ENCODE measurements at regions not wholly inside any gene's neighbourhood (a gene's known extent, or its start where the extent isn't known, plus 50 kb on each side); places are given as distances from the start of the nearest gene placed in this dataset.
A peak's percentile ranks its signal among the peaks of the same experiment; 100 is the strongest.

DNA sequence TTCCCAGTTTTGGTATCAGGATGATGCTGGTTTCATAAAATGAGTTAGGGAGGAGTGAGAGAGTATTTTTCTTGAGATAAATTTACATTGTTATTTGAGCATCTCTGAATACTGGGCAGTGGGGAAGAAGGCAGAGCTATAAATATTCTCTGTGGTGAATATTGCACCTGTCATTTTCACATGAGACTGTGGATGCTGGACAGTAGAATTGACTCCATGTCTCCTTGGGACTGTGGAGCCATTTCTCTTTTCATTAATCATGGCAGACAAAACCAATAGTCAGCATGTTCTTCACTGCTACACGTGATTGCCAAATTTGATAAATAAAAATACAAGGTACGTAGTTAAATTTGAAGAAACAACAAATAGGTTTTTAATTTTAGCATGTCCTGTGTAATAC lies 81.2 kb upstream of the PHACTR1 start:
- Histone ChIP-seq H2AFZ (ENCODE audit: low read depth, low read length) (no peak overlapping the region), H3K27ac (ENCODE audit: low read depth, low read length) (no peak overlapping the region), H3K4me2 (ENCODE audit: low read length) (no peak overlapping the region), H4K20me1 (ENCODE audit: insufficient read depth, low read length) (no peaks in the 10 kb centered on the region), H3K36me3 (ENCODE audit: insufficient read depth, low read length) (no peaks in the 10 kb centered on the region), H3K4me1 (ENCODE audit: insufficient read depth, low read length) (no peaks in the 10 kb centered on the region), H3K4me3 (ENCODE audit: insufficient read depth, low read depth, low read length) (no peak overlapping the region), H3K9ac (ENCODE audit: low read length) (no peak overlapping the region), H3K27me3 (ENCODE audit: insufficient read depth, low read length) (no peaks in the 10 kb centered on the region), H3K9me3 (ENCODE audit: insufficient read depth, low read depth, low read length) (no peaks in the 10 kb centered on the region), H3K79me2 (ENCODE audit: insufficient read depth, low read length) (no peaks in the 10 kb centered on the region)
- Mint-ChIP-seq H3K4me1 (ENCODE audit: low read depth, unreplicated experiment) (peaks cover 4% of the 10 kb centered on the region), H3K9me3 (ENCODE audit: unreplicated experiment) (peaks cover 1% of the 10 kb centered on the region), H3K27ac (ENCODE audit: unreplicated experiment) (no peak overlapping the region), H3K4me3 (ENCODE audit: unreplicated experiment) (no peak overlapping the region), H3K27me3 (ENCODE audit: low read depth, unreplicated experiment) (no peaks in the 10 kb centered on the region), H3K36me3 (ENCODE audit: low read depth, unreplicated experiment) (no peaks in the 10 kb centered on the region)
- DNase-seq (ENCODE audit: low read depth) = no peak
- no peak for TF ChIP-seq EZH2 (IDR thresholded peaks at IDR 0.05; ENCODE audit: insufficient read depth, low read length)
- TF ChIP-seq, protein P1, sequence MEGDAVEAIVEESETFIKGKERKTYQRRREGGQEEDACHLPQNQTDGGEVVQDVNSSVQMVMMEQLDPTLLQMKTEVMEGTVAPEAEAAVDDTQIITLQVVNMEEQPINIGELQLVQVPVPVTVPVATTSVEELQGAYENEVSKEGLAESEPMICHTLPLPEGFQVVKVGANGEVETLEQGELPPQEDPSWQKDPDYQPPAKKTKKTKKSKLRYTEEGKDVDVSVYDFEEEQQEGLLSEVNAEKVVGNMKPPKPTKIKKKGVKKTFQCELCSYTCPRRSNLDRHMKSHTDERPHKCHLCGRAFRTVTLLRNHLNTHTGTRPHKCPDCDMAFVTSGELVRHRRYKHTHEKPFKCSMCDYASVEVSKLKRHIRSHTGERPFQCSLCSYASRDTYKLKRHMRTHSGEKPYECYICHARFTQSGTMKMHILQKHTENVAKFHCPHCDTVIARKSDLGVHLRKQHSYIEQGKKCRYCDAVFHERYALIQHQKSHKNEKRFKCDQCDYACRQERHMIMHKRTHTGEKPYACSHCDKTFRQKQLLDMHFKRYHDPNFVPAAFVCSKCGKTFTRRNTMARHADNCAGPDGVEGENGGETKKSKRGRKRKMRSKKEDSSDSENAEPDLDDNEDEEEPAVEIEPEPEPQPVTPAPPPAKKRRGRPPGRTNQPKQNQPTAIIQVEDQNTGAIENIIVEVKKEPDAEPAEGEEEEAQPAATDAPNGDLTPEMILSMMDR (IDR thresholded peaks at IDR 0.05; ENCODE audit: insufficient read depth, low read depth, low read length) = no peak
- no peak for FAIRE-seq

DNA sequence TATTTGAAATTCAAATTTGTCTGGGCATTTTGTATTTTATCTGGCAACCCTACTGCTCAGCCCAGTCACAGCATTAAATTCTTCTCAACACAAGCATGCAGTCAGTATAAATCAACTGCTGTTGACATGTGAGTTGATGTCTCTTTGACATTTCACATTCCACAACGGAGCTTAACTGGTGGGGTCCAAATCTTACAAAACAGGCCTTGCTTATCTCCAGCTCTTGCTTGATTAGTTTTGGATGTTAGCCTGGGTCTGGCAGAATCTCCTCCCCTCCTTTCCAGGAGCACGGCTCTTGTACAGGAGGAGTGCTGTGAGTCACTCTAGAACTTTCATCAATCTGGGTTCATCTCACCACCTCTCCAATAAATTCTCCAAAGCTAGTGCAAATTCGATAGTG lies 80.8 kb upstream of the PHACTR1 start:
- H2AFZ ChIP-seq (ENCODE audit: low read depth, low read length) = no peak overlapping the region
- no peak overlapping the region for H3K27ac Mint-ChIP-seq (ENCODE audit: unreplicated experiment)
- FAIRE-seq = peak; percentile 43

DNA sequence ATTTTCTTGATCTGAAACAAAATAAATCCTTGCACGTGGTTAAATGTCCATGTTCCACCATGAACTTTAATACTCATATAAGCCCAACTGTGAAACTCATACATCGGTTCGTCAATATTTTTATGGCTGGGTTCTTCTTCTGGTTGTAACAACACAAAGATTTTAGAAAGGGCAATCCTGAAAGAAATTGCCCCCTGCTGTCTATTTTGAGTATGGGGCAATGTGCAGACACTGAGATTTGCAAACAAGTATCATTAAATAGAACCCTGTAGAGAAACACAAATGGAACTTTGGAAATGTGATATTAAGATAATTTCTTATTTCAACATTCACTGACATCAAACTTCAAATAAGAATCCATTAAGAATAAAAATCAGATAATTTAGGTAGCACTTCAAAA lies 80.2 kb upstream of the PHACTR1 start:
- Histone ChIP-seq H3K4me2 (ENCODE audit: low read length) (no peak overlapping the region), H3K79me2 (ENCODE audit: insufficient read depth, low read length) (no peaks in the 10 kb centered on the region), H3K4me3 (ENCODE audit: insufficient read depth, low read depth, low read length) (no peak overlapping the region), H4K20me1 (ENCODE audit: insufficient read depth, low read length) (no peaks in the 10 kb centered on the region), H3K36me3 (ENCODE audit: insufficient read depth, low read length) (no peaks in the 10 kb centered on the region), H3K4me1 (ENCODE audit: insufficient read depth, low read length) (no peaks in the 10 kb centered on the region), H3K27ac (ENCODE audit: low read depth, low read length) (no peak overlapping the region), H3K27me3 (ENCODE audit: insufficient read depth, low read length) (no peaks in the 10 kb centered on the region), H3K9ac (ENCODE audit: low read length) (no peak overlapping the region), H3K9me3 (ENCODE audit: insufficient read depth, low read depth, low read length) (no peaks in the 10 kb centered on the region), H2AFZ (ENCODE audit: low read depth, low read length) (no peak overlapping the region)
- FAIRE-seq (peak; percentile 64), DNase-seq (ENCODE audit: low read depth) (no peak)
- Mint-ChIP-seq H3K4me1 (ENCODE audit: low read depth, unreplicated experiment) (peaks cover 4% of the 10 kb centered on the region), H3K4me3 (ENCODE audit: unreplicated experiment) (no peak overlapping the region), H3K27ac (ENCODE audit: unreplicated experiment) (no peak overlapping the region), H3K9me3 (ENCODE audit: unreplicated experiment) (peaks cover 1% of the 10 kb centered on the region), H3K27me3 (ENCODE audit: low read depth, unreplicated experiment) (no peaks in the 10 kb centered on the region), H3K36me3 (ENCODE audit: low read depth, unreplicated experiment) (no peaks in the 10 kb centered on the region)
- TF ChIP-seq, protein P1 (IDR thresholded peaks at IDR 0.05; ENCODE audit: insufficient read depth, low read depth, low read length) = peak; percentile 13
- no peak for TF ChIP-seq EZH2 (IDR thresholded peaks at IDR 0.05; ENCODE audit: insufficient read depth, low read length)

More for the DNA sequence above, 80.8 kb upstream of the PHACTR1 start:
- H3K4me1 Mint-ChIP-seq (ENCODE audit: low read depth, unreplicated experiment) = peaks cover 4% of the 10 kb centered on the region
- peaks cover 1% of the 10 kb centered on the region for H3K9me3 Mint-ChIP-seq (ENCODE audit: unreplicated experiment)
- no peaks in the 10 kb centered on the region for H3K27me3 ChIP-seq (ENCODE audit: insufficient read depth, low read length)
- no peaks in the 10 kb centered on the region for H3K36me3 Mint-ChIP-seq (ENCODE audit: low read depth, unreplicated experiment)
- no peak overlapping the region for H3K9ac ChIP-seq (ENCODE audit: low read length)
- H3K27me3 Mint-ChIP-seq (ENCODE audit: low read depth, unreplicated experiment) = no peaks in the 10 kb centered on the region
- H3K36me3 ChIP-seq (ENCODE audit: insufficient read depth, low read length) = no peaks in the 10 kb centered on the region
- no peaks in the 10 kb centered on the region for H3K79me2 ChIP-seq (ENCODE audit: insufficient read depth, low read length)
- H3K4me3 Mint-ChIP-seq (ENCODE audit: unreplicated experiment) = no peak overlapping the region
- no peaks in the 10 kb centered on the region for H3K9me3 ChIP-seq (ENCODE audit: insufficient read depth, low read depth, low read length)
- DNase-seq (ENCODE audit: low read depth) = peak; percentile 79
- no peak overlapping the region for H3K4me3 ChIP-seq (ENCODE audit: insufficient read depth, low read depth, low read length)
- no peak overlapping the region for H3K4me2 ChIP-seq (ENCODE audit: low read length)
- no peaks in the 10 kb centered on the region for H4K20me1 ChIP-seq (ENCODE audit: insufficient read depth, low read length)
- no peak for TF ChIP-seq EZH2 (IDR thresholded peaks at IDR 0.05; ENCODE audit: insufficient read depth, low read length)
- TF ChIP-seq, protein P1 (IDR thresholded peaks at IDR 0.05; ENCODE audit: insufficient read depth, low read depth, low read length) = no peak
- no peak overlapping the region for H3K27ac ChIP-seq (ENCODE audit: low read depth, low read length)
- H3K4me1 ChIP-seq (ENCODE audit: insufficient read depth, low read length) = no peaks in the 10 kb centered on the region

Data from astrocyte (in vitro differentiated cells and primary cell).